ENCODE measurements at regions not wholly inside any gene's neighbourhood (a gene's known extent, or its start where the extent isn't known, plus 50 kb on each side); places are given as distances from the start of the nearest gene placed in this dataset.

- H3K14ac ChIP-seq (ENCODE audit: insufficient read length): no peak overlapping the region
- no peaks in the 10 kb centered on the region for H3K79me2 ChIP-seq (ENCODE audit: control insufficient read depth in 1 of 2, insufficient read depth in 2 of 2, low read length in 2 of 2)
- no peak overlapping the region for H3K4ac ChIP-seq (replicated peaks; ENCODE audit: insufficient read length, low read depth, low read length)
- H4K91ac ChIP-seq (replicated peaks; ENCODE audit: insufficient read length, low read length): no peak overlapping the region
- H2BK15ac ChIP-seq (ENCODE audit: low read length): no peak overlapping the region
- no peaks in the 10 kb centered on the region for H3K23me2 ChIP-seq (ENCODE audit: low read depth, low read length)
- no peak overlapping the region for H3K23ac ChIP-seq (ENCODE audit: insufficient read length)
- no peak overlapping the region for H2AK5ac ChIP-seq (ENCODE audit: low read depth, low read length)
- H3K56ac ChIP-seq (replicated peaks; ENCODE audit: insufficient read length, low read depth, low read length): no peak overlapping the region
- no peak overlapping the region for H3K4me2 ChIP-seq (ENCODE audit: insufficient read depth in 1 of 2, low read depth in 2 of 2, low read length in 2 of 2)
- no peak overlapping the region for H3K9ac ChIP-seq (replicated peaks in 1 of 4; ENCODE audit: extremely low read depth in 1 of 4, low read depth in 3 of 4, low read length in 3 of 4)
- H2BK20ac ChIP-seq (ENCODE audit: low read length): no peak overlapping the region
- ChIA-PET CTCF (ENCODE audit: partially characterized antibody) (no interaction called here), POLR2A (ENCODE audit: partially characterized antibody) (no interaction called here)
- H2BK12ac ChIP-seq (ENCODE audit: low read depth, low read length): no peak overlapping the region
- H4K20me1 ChIP-seq (replicated peaks in 1 of 2; ENCODE audit: control insufficient read depth in 1 of 2, insufficient read depth in 2 of 2, low read length in 2 of 2): no peaks in the 10 kb centered on the region
- no peak overlapping the region for H2BK5ac ChIP-seq (ENCODE audit: low read depth, low read length)
- no peak overlapping the region for H2AFZ ChIP-seq (ENCODE audit: low read length)
- DNase-seq (ENCODE audit: low read depth in 1 of 2, low spot score in 2 of 2): no peak
- H4K8ac ChIP-seq (ENCODE audit: extremely low read depth, insufficient read depth, low read length): no peak overlapping the region
- no peaks in the 10 kb centered on the region for H3K79me1 ChIP-seq (ENCODE audit: low read depth, low read length)
- peaks cover 0 to 5% (median 0%) of the 10 kb centered on the region in 4 experiments; a peak in 1 of 7 replicates for H3K4me1 ChIP-seq (replicated peaks in 1 of 4; ENCODE audit: control insufficient read depth in 3 of 4, insufficient read depth in 4 of 4, low read length in 3 of 4)
- H3K36me3 ChIP-seq (ENCODE audit: control insufficient read depth in 2 of 4, insufficient read depth in 4 of 4, low read length in 3 of 4): no peaks in the 10 kb centered on the region
- H4K5ac ChIP-seq (ENCODE audit: insufficient read length, low read depth, low read length): no peak overlapping the region
- no peaks in the 10 kb centered on the region for H3K27me3 ChIP-seq (replicated peaks in 1 of 4; ENCODE audit: control insufficient read depth in 3 of 4, extremely low read depth in 1 of 4, insufficient read depth in 3 of 4, low read length in 3 of 4)
- no peak overlapping the region for H3K18ac ChIP-seq (ENCODE audit: extremely low read depth, low read length)
- no peak overlapping the region for H3K4me3 ChIP-seq (ENCODE audit: extremely low read depth in 1 of 4, insufficient read depth in 2 of 4, low read depth in 3 of 4, low read length in 4 of 4)
- H2BK120ac ChIP-seq (replicated peaks; ENCODE audit: low read depth, low read length): no peak overlapping the region
- no peaks in the 10 kb centered on the region for H3K9me3 ChIP-seq (ENCODE audit: insufficient read depth in 2 of 2, low read depth in 1 of 2, low read length in 1 of 2)
- FAIRE-seq: no peak
- no peak overlapping the region for H3K27ac ChIP-seq (ENCODE audit: low read depth, low read length)
- WGBS, 2 experiments (ENCODE audit: extremely low coverage in 1 of 2, insufficient coverage in 1 of 2, insufficient read length in 1 of 2, insufficient replicate concordance in 2 of 2, low coverage in 1 of 2, low lambda C conversion rate in 2 of 2, missing lambda C conversion rate in 1 of 2): 77% methylated on average over 3 of the region's 3 CpGs; no CpG with 5 or more reads in 1 of the 2 experiments
- TF ChIP-seq RAD21 (IDR thresholded peaks at IDR 0.05 in 1 of 2, conservative IDR thresholded peaks at IDR 0.05 in 1 of 2; ENCODE audit: low read depth in 2 of 2, low read length in 2 of 2): no peak
- no peak for TF ChIP-seq BCL11A (IDR thresholded peaks at IDR 0.05; ENCODE audit: low read depth in 2 of 2, low read length in 2 of 2)
- TF ChIP-seq NRF1 (IDR thresholded peaks at IDR 0.05; ENCODE audit: low read depth, low read length): no peak
- TF ChIP-seq MAX (IDR thresholded peaks at IDR 0.05): no peak
- TF ChIP-seq MAFK (IDR thresholded peaks at IDR 0.05; ENCODE audit: low read depth, low read length): no peak
- TF ChIP-seq NANOG (IDR thresholded peaks at IDR 0.05; ENCODE audit: insufficient read depth, low read depth, low read length, poor library complexity, severe bottlenecking): no peak
- no peak for TF ChIP-seq KDM5A (IDR thresholded peaks at IDR 0.05; ENCODE audit: low read length)
- TF ChIP-seq CHD2 (IDR thresholded peaks at IDR 0.05; ENCODE audit: low read length): no peak
- TF ChIP-seq BRCA1 (IDR thresholded peaks at IDR 0.05; ENCODE audit: low read depth, low read length): no peak
- no peak for TF ChIP-seq HDAC6 (IDR thresholded peaks at IDR 0.05; ENCODE audit: low read depth, low read length)
- no peak for TF ChIP-seq SP2 (IDR thresholded peaks at IDR 0.05; ENCODE audit: low read length)
Observed at GRCh38 chr15:79682285-79682684, 214.5 kb downstream of the MTHFS start.

All from H1 (cell line).